Activated naive CD4-positive, alpha-beta T cell treated with anti-CD3 and anti-CD28 coated beads, Interleukin-2, amount 10 ng/mL, durations not matched to agents 7 days and 5 days (primary cell): ENCODE measurements at regions not wholly inside any gene's neighbourhood (a gene's known extent, or its start where the extent isn't known, plus 50 kb on each side); places are given as distances from the start of the nearest gene placed in this dataset.

Experiments
- CTCF ChIA-PET: fragments of 350-600 bp; sonication (Branson Sonifier 250); formaldehyde crosslinking; loops from one replicate; lab custom pipeline; 2021; ENCODE audit warnings: antibody characterized with exemption; lab: Charles Lee
- DNase-seq: peaks from one replicate; pipeline ENCODE4 v3.0.0-alpha.2; 2020
- H3K27ac Mint-ChIP-seq: one replicate; pipeline ENCODE4 v1.8.0; 2021; ENCODE audit warnings: mild to moderate bottlenecking, moderate library complexity, mixed read lengths
- H3K27me3 Mint-ChIP-seq: one replicate; pipeline ENCODE4 v1.8.0; 2021; ENCODE audit warnings: mild to moderate bottlenecking, mixed read lengths
- H3K36me3 Mint-ChIP-seq: one replicate; pipeline ENCODE4 v1.8.0; 2021; ENCODE audit warnings: mixed read lengths
- H3K4me1 Mint-ChIP-seq: one replicate; pipeline ENCODE4 v1.8.0; 2021; ENCODE audit warnings: mixed read lengths
- H3K4me3 Mint-ChIP-seq: one replicate; pipeline ENCODE4 v1.8.0; 2021; ENCODE audit warnings: mild to moderate bottlenecking, moderate library complexity, mixed read lengths
- H3K9me3 Mint-ChIP-seq: one replicate; pipeline ENCODE4 v1.8.0; 2021; ENCODE audit warnings: mixed read lengths

- CTCF ChIA-PET = no interaction called here
- H3K4me3 Mint-ChIP-seq = no peak overlapping the region
- no peak overlapping the region for H3K27ac Mint-ChIP-seq
- peaks cover 8% of the 10 kb centered on the region for H3K9me3 Mint-ChIP-seq
- H3K4me1 Mint-ChIP-seq = no peaks in the 10 kb centered on the region
- DNase-seq = no peak
- H3K27me3 Mint-ChIP-seq = no peaks in the 10 kb centered on the region
- no peaks in the 10 kb centered on the region for H3K36me3 Mint-ChIP-seq
Observed at GRCh38 chr13:67725999-67726398, 495.9 kb upstream of the PCDH9 start.

- DNase-seq = no peak
- Mint-ChIP-seq H3K9me3 (peaks cover 3% of the 10 kb centered on the region), H3K4me3 (no peak overlapping the region), H3K27me3 (no peaks in the 10 kb centered on the region), H3K36me3 (no peaks in the 10 kb centered on the region), H3K27ac (no peak overlapping the region), H3K4me1 (no peaks in the 10 kb centered on the region)
- CTCF ChIA-PET = no interaction called here
Observed at GRCh38 chr13:67713571-67713970, 483.4 kb upstream of the PCDH9 start.

- H3K4me3 Mint-ChIP-seq = no peak overlapping the region
- no peak for DNase-seq
- H3K9me3 Mint-ChIP-seq = peaks cover 10% of the 10 kb centered on the region
- no peaks in the 10 kb centered on the region for H3K4me1 Mint-ChIP-seq
- H3K36me3 Mint-ChIP-seq = no peaks in the 10 kb centered on the region
- H3K27me3 Mint-ChIP-seq = no peaks in the 10 kb centered on the region
- H3K27ac Mint-ChIP-seq = no peak overlapping the region
- CTCF ChIA-PET = no interaction called here
Observed at GRCh38 chr13:67696775-67697174, 466.6 kb upstream of the PCDH9 start.

GRCh38 chr13:67664502-67664901 is 434.4 kb upstream of the PCDH9 start:
- no peak for DNase-seq
- CTCF ChIA-PET = no interaction called here
- Mint-ChIP-seq H3K36me3 (no peaks in the 10 kb centered on the region), H3K4me3 (no peak overlapping the region), H3K27ac (no peak overlapping the region), H3K9me3 (peaks cover 3% of the 10 kb centered on the region), H3K27me3 (no peaks in the 10 kb centered on the region), H3K4me1 (no peaks in the 10 kb centered on the region)

GRCh38 chr13:67662997-67663396 is 432.9 kb upstream of the PCDH9 start:
- no peak overlapping the region for H3K27ac Mint-ChIP-seq
- no peak for DNase-seq
- no peaks in the 10 kb centered on the region for H3K27me3 Mint-ChIP-seq
- no peak overlapping the region for H3K4me3 Mint-ChIP-seq
- CTCF ChIA-PET = no interaction called here
- no peaks in the 10 kb centered on the region for H3K36me3 Mint-ChIP-seq
- H3K4me1 Mint-ChIP-seq = no peaks in the 10 kb centered on the region
- peaks cover 2% of the 10 kb centered on the region for H3K9me3 Mint-ChIP-seq

- CTCF ChIA-PET = no interaction called here
- no peaks in the 10 kb centered on the region for H3K27me3 Mint-ChIP-seq
- H3K9me3 Mint-ChIP-seq = peaks cover 4% of the 10 kb centered on the region
- H3K4me1 Mint-ChIP-seq = no peaks in the 10 kb centered on the region
- no peak overlapping the region for H3K27ac Mint-ChIP-seq
- H3K4me3 Mint-ChIP-seq = no peak overlapping the region
- no peak for DNase-seq
- no peaks in the 10 kb centered on the region for H3K36me3 Mint-ChIP-seq
Observed at GRCh38 chr13:67652887-67653286, 422.8 kb upstream of the PCDH9 start.

GRCh38 chr13:67651908-67652465 is 421.9 kb upstream of the PCDH9 start:
- Mint-ChIP-seq H3K36me3 (no peaks in the 10 kb centered on the region), H3K9me3 (peaks cover 6% of the 10 kb centered on the region)
- CTCF ChIA-PET = no interaction called here

GRCh38 chr13:67650471-67650870 is 420.3 kb upstream of the PCDH9 start:
- CTCF ChIA-PET = no interaction called here
- Mint-ChIP-seq H3K27me3 (no peaks in the 10 kb centered on the region), H3K9me3 (peaks cover 8% of the 10 kb centered on the region), H3K4me1 (no peaks in the 10 kb centered on the region), H3K27ac (no peak overlapping the region), H3K36me3 (no peaks in the 10 kb centered on the region), H3K4me3 (no peak overlapping the region)
- DNase-seq = no peak

More at GRCh38 chr13:67651908-67652465, 421.9 kb upstream of the PCDH9 start:
- DNase-seq = no peak
- Mint-ChIP-seq H3K4me1 (no peaks in the 10 kb centered on the region), H3K27ac (no peak overlapping the region), H3K27me3 (no peaks in the 10 kb centered on the region), H3K4me3 (no peak overlapping the region)

GRCh38 chr13:67645874-67646467 is 415.8 kb upstream of the PCDH9 start:
- Mint-ChIP-seq H3K36me3 (no peaks in the 10 kb centered on the region), H3K27ac (no peak overlapping the region), H3K4me3 (no peak overlapping the region), H3K4me1 (no peaks in the 10 kb centered on the region), H3K9me3 (peaks cover 4% of the 10 kb centered on the region), H3K27me3 (no peaks in the 10 kb centered on the region)
- no peak for DNase-seq
- CTCF ChIA-PET = no interaction called here

- no peak for DNase-seq
- Mint-ChIP-seq H3K4me1 (no peaks in the 10 kb centered on the region), H3K36me3 (no peaks in the 10 kb centered on the region), H3K4me3 (no peak overlapping the region), H3K27me3 (no peaks in the 10 kb centered on the region), H3K9me3 (peaks cover 7% of the 10 kb centered on the region), H3K27ac (no peak overlapping the region)
- CTCF ChIA-PET = no interaction called here
Observed at GRCh38 chr13:67643516-67644055, 413.4 kb upstream of the PCDH9 start.

- no peaks in the 10 kb centered on the region for H3K4me1 Mint-ChIP-seq
- H3K36me3 Mint-ChIP-seq = no peaks in the 10 kb centered on the region
- no peak overlapping the region for H3K4me3 Mint-ChIP-seq
- H3K27ac Mint-ChIP-seq = no peak overlapping the region
- no peak for DNase-seq
- CTCF ChIA-PET = no interaction called here
- peaks cover 7% of the 10 kb centered on the region for H3K9me3 Mint-ChIP-seq
- H3K27me3 Mint-ChIP-seq = no peaks in the 10 kb centered on the region
Observed at GRCh38 chr13:67642657-67643056, 412.5 kb upstream of the PCDH9 start.

- Mint-ChIP-seq H3K36me3 (no peaks in the 10 kb centered on the region), H3K4me1 (no peaks in the 10 kb centered on the region), H3K4me3 (no peak overlapping the region), H3K27me3 (no peaks in the 10 kb centered on the region), H3K27ac (no peak overlapping the region), H3K9me3 (peaks cover 4% of the 10 kb centered on the region)
- no peak for DNase-seq
- CTCF ChIA-PET = no interaction called here
Observed at GRCh38 chr13:67635754-67636153, 405.6 kb upstream of the PCDH9 start.

GRCh38 chr13:67632590-67632989 is 402.5 kb upstream of the PCDH9 start:
- H3K27me3 Mint-ChIP-seq = no peaks in the 10 kb centered on the region
- CTCF ChIA-PET = no interaction called here
- no peaks in the 10 kb centered on the region for H3K36me3 Mint-ChIP-seq
- H3K9me3 Mint-ChIP-seq = peaks cover 2% of the 10 kb centered on the region
- H3K27ac Mint-ChIP-seq = no peak overlapping the region
- H3K4me3 Mint-ChIP-seq = no peak overlapping the region
- DNase-seq = no peak
- no peaks in the 10 kb centered on the region for H3K4me1 Mint-ChIP-seq

- H3K27ac Mint-ChIP-seq = no peak overlapping the region
- H3K4me1 Mint-ChIP-seq = no peaks in the 10 kb centered on the region
- no peaks in the 10 kb centered on the region for H3K36me3 Mint-ChIP-seq
- H3K27me3 Mint-ChIP-seq = no peaks in the 10 kb centered on the region
- CTCF ChIA-PET = no interaction called here
- no peak for DNase-seq
- peaks cover 4% of the 10 kb centered on the region for H3K9me3 Mint-ChIP-seq
- no peak overlapping the region for H3K4me3 Mint-ChIP-seq
Observed at GRCh38 chr13:67630640-67631039, 400.5 kb upstream of the PCDH9 start.

GRCh38 chr13:67623630-67624029 is 393.5 kb upstream of the PCDH9 start:
- no peak overlapping the region for H3K4me3 Mint-ChIP-seq
- H3K27me3 Mint-ChIP-seq = no peaks in the 10 kb centered on the region
- peaks cover 4% of the 10 kb centered on the region for H3K9me3 Mint-ChIP-seq
- CTCF ChIA-PET = no interaction called here
- H3K36me3 Mint-ChIP-seq = no peaks in the 10 kb centered on the region
- DNase-seq = no peak
- H3K27ac Mint-ChIP-seq = no peak overlapping the region
- no peaks in the 10 kb centered on the region for H3K4me1 Mint-ChIP-seq
